ENCODE measurements at regions not wholly inside any gene's neighbourhood (a gene's known extent, or its start where the extent isn't known, plus 50 kb on each side); places are given as distances from the start of the nearest gene placed in this dataset.

GRCh38 chr5:27472000-27472763 is 433.8 kb upstream of the CDH9 start:
- H3K79me2 ChIP-seq (ENCODE audit: insufficient read depth, low read length) = peaks cover 15% of the 10 kb centered on the region; the same call in 1 of the 2 replicates
- no peak for TF ChIP-seq CTCF (conservative IDR thresholded peaks at IDR 0.05)
- no peak overlapping the region for H4K8ac ChIP-seq (replicated peaks; ENCODE audit: insufficient read length, low read depth, low read length)
- no peak overlapping the region for H2BK120ac ChIP-seq (ENCODE audit: low read depth, low read length, poor library complexity, severe bottlenecking)
- no peak overlapping the region for H3K56ac ChIP-seq (ENCODE audit: insufficient read length, low read depth, low read length)
- H3K18ac ChIP-seq (ENCODE audit: insufficient read length, low read depth, low read length) = peak overlapping the region; percentile 85
- H4K20me1 ChIP-seq (ENCODE audit: control insufficient read depth, insufficient read depth, insufficient read length) = no peaks in the 10 kb centered on the region
- H3K27ac ChIP-seq (ENCODE audit: insufficient read length, low read depth, low read length) = peak overlapping the region; percentile 57
- peak overlapping the region; percentile 73 for H3K9ac ChIP-seq (ENCODE audit: extremely low read depth, insufficient read length, low read length)
- H2BK5ac ChIP-seq (ENCODE audit: insufficient read length, low read length) = no peak overlapping the region
- H3K4me1 Mint-ChIP-seq = peaks cover 11 to 21% of the 10 kb centered on the region in 2 experiments
- H3K27me3 Mint-ChIP-seq (ENCODE audit: low read depth) = no peaks in the 10 kb centered on the region; the same call in 1 of the 2 replicates
- peak overlapping the region; percentile 47 to 96; a peak in 3 of 5 replicates for H3K4me3 Mint-ChIP-seq
- WGBS (ENCODE audit: extremely low coverage, insufficient read length, low lambda C conversion rate) = no CpG with 5 or more reads among the region's 11 CpGs
- peak overlapping the region; percentile 21; the same call in 1 of the 2 replicates for H3K4ac ChIP-seq (ENCODE audit: low read depth, low read length)
- no peak overlapping the region for H2AK5ac ChIP-seq (ENCODE audit: insufficient read length, low read length)
- H2BK12ac ChIP-seq (ENCODE audit: insufficient read length, low read depth, low read length) = no peak overlapping the region
- H4K91ac ChIP-seq (ENCODE audit: insufficient read length, low read depth, low read length) = no peak overlapping the region
- H2BK20ac ChIP-seq (ENCODE audit: low read depth, low read length, poor library complexity, severe bottlenecking) = no peak overlapping the region
- H3K36me3 Mint-ChIP-seq (ENCODE audit: insufficient read depth in 1 of 3, low read depth in 3 of 3) = peaks cover 23 to 48% (median 32%) of the 10 kb centered on the region in 3 experiments
- H3K9me3 ChIP-seq (ENCODE audit: control insufficient read depth, low read depth, low read length) = peaks cover 24% of the 10 kb centered on the region
- H3K23me2 ChIP-seq (ENCODE audit: insufficient read length, low read depth, low read length, poor library complexity, severe bottlenecking) = no peaks in the 10 kb centered on the region
- H3K4me2 ChIP-seq (ENCODE audit: insufficient read depth, insufficient read length, low read length) = peak overlapping the region; percentile 56
- H2AFZ ChIP-seq (ENCODE audit: low read length) = no peak overlapping the region
- H3K27ac Mint-ChIP-seq = peak overlapping the region; percentile 94 to 99 (median 97); a peak in 6 of 7 replicates
- peak overlapping the region; percentile 47; the same call in 1 of the 2 replicates for H3K14ac ChIP-seq (ENCODE audit: insufficient read depth, low read length)
- peak; percentile 97 for DNase-seq
- H3K4me1 ChIP-seq (ENCODE audit: insufficient read depth, low read length) = no peaks in the 10 kb centered on the region
- H4K5ac ChIP-seq (ENCODE audit: insufficient read length, low read depth, low read length) = no peak overlapping the region
- H2BK15ac ChIP-seq (ENCODE audit: low read depth, low read length) = no peak overlapping the region
- no peaks in the 10 kb centered on the region for H3K79me1 ChIP-seq (ENCODE audit: insufficient read depth, low read depth, low read length, poor library complexity, severe bottlenecking)
- no peaks in the 10 kb centered on the region for H3K27me3 ChIP-seq (ENCODE audit: insufficient read depth, low read length)
- peak overlapping the region; percentile 89 for H3T11ph ChIP-seq (ENCODE audit: low read length)
- peaks cover 23 to 31% of the 10 kb centered on the region in 2 experiments for H3K9me3 Mint-ChIP-seq
- no peak overlapping the region for H3K23ac ChIP-seq (ENCODE audit: insufficient read length, low read depth, low read length)

All from H9 (cell line).